GM12878 (cell line): ENCODE measurements at regions not wholly inside any gene's neighbourhood (a gene's known extent, or its start where the extent isn't known, plus 50 kb on each side); places are given as distances from the start of the nearest gene placed in this dataset.
"Not testable (repeated sequence)": the region's sequence is repeated elsewhere in the genome, so short reads cannot be mapped to it uniquely, and the experiment has no call there.

Source experiments
- ATAC-seq: fragments of 200-7000 bp; cut with Tn5 transposase; 3 replicates; pipeline ENCODE4 v1.9.1; 2020; ENCODE audit warnings: mild to moderate bottlenecking, moderate library complexity
- BruUV-seq: library from RNA; stranded (reverse); fragments of 400-500 nt; replicated peaks from 2 replicates; lab custom pipeline; 2021; lab: Mats Ljungman, UMichigan
- CTCF ChIA-PET: fragments of 300-600 bp; sonication (Branson Sonifier 250); formaldehyde crosslinking; extraction: SDS; loops from one replicate; lab custom pipeline; 2021; ENCODE audit warnings: inconsistent platforms; lab: Yijun Ruan, JAX
- POLR2A ChIA-PET: fragments of 350-600 bp; formaldehyde crosslinking; extraction: SDS; loops from one replicate; lab custom pipeline; 2021; ENCODE audit warnings: inconsistent platforms; lab: Charles Lee
- RAD21 ChIA-PET: fragments of 300-600 bp; sonication (Branson Sonifier 250); formaldehyde crosslinking; loops from one replicate; lab custom pipeline; 2023; ENCODE audit warnings: antibody characterized with exemption; ENCODE audit not compliant: unreplicated experiment; lab: Charles Lee
- SMC1A ChIA-PET: fragments of 300-600 bp; sonication (Branson Sonifier 250); formaldehyde crosslinking; loops from one replicate; lab custom pipeline; 2023; ENCODE audit not compliant: unreplicated experiment, uncharacterized antibody; lab: Charles Lee
- DNase-seq: peaks from one replicate; pipeline ENCODE4 v3.0.0-alpha.2; 2011; ENCODE audit warnings: low read depth, low spot score
- FAIRE-seq: peaks from 3 replicates; lab custom pipeline; 2011; peaks lifted over from hg19 to GRCh38; lab: Jason Lieb, UNC
- H2AFZ ChIP-seq: 2 replicates; pipeline ENCODE4 v1.6.0; 2011; ENCODE audit warnings: low read depth, low read length, control low read depth; ENCODE audit not compliant: control insufficient read depth
- H3K27ac ChIP-seq: 2 replicates; pipeline ENCODE4 v1.5.1; 2011; ENCODE audit warnings: control low read depth; ENCODE audit not compliant: control insufficient read depth, insufficient read depth
- H3K27me3 ChIP-seq, 2 experiments: replicated peaks in 1 of 2; 2 replicates each; pipeline versions ENCODE4 v1.6.0 to v1.6.1; 2011; ENCODE audit warnings: low read length in 1 of 2; ENCODE audit not compliant: control insufficient read depth in 2 of 2, insufficient read depth in 2 of 2
- H3K36me3 ChIP-seq, 2 experiments: 2 replicates each; pipeline ENCODE4 v1.5.1; 2011; ENCODE audit warnings: low read length in 1 of 2; ENCODE audit not compliant: control insufficient read depth in 2 of 2, insufficient read depth in 2 of 2
- H3K4me1 ChIP-seq: 2 replicates; pipeline ENCODE4 v1.6.1; 2011; ENCODE audit warnings: mild to moderate bottlenecking, low read length, moderate library complexity, mixed read lengths; ENCODE audit not compliant: control insufficient read depth, insufficient read depth
- H3K4me2 ChIP-seq: 2 replicates; pipeline ENCODE4 v1.6.0; 2011; ENCODE audit warnings: control low read depth; ENCODE audit not compliant: control insufficient read depth, insufficient read depth
- H3K4me3 ChIP-seq: fragments of 200-600 bp; sonication (generic); 2 replicates; pipeline ENCODE4 v1.5.1; 2016
- H3K79me2 ChIP-seq: 2 replicates; pipeline ENCODE4 v1.6.0; 2011; ENCODE audit warnings: low read length; ENCODE audit not compliant: control insufficient read depth, insufficient read depth
- H3K9ac ChIP-seq: 2 replicates; pipeline ENCODE4 v1.8.0; 2011; ENCODE audit warnings: low read length, control low read depth, mixed read lengths; ENCODE audit not compliant: control insufficient read depth, insufficient read depth
- H3K9me3 ChIP-seq: replicated peaks from 3 replicates; pipeline ENCODE4 v1.5.1; 2011; ENCODE audit warnings: mild to moderate bottlenecking, low read length; ENCODE audit not compliant: control insufficient read depth, insufficient read depth
- H4K20me1 ChIP-seq: 2 replicates; pipeline ENCODE4 v1.6.0; 2011; ENCODE audit not compliant: control insufficient read depth, insufficient read depth
- CBX3 ChIP-seq: fragments of 200-600 bp; sonication (generic); IDR thresholded peaks from 2 replicates; pipeline ENCODE4 v1.6.1; 2016; ENCODE audit warnings: low read depth, borderline replicate concordance
- CTCF ChIP-seq, 3 experiments: IDR thresholded peaks in 2 of 3; conservative IDR thresholded peaks in 1 of 3; 2 replicates each; pipeline ENCODE4 v1.5.1; 2011; ENCODE audit warnings: low read depth in 3 of 3, low read length in 3 of 3, mild to moderate bottlenecking in 3 of 3, control low read depth in 2 of 3, moderate library complexity in 2 of 3, inconsistent platforms in 1 of 3, mixed read lengths in 1 of 3; ENCODE audit not compliant: control insufficient read depth in 2 of 3, insufficient read depth in 1 of 3; ENCODE audit errors: extremely low read depth in 1 of 3
- EGR1 ChIP-seq, 2 experiments: IDR thresholded peaks; 1 replicate in 1 of 2; 2 replicates in 1 of 2; pipeline ENCODE4 v1.6.1; 2011 to 2012; ENCODE audit warnings: low read depth in 2 of 2, low read length in 2 of 2, borderline replicate concordance in 1 of 2, mild to moderate bottlenecking in 1 of 2, moderate library complexity in 1 of 2
- NKRF ChIP-seq: fragments of 450-650 bp; conservative IDR thresholded peaks from 2 replicates; pipeline ENCODE4 v1.6.1; 2017; ENCODE audit warnings: mild to moderate bottlenecking, moderate library complexity
- RAD21 ChIP-seq: IDR thresholded peaks from 2 replicates; pipeline ENCODE4 v1.6.1; 2011; ENCODE audit warnings: mild to moderate bottlenecking, low read depth, low read length, moderate library complexity; ENCODE audit not compliant: insufficient read depth
- RBBP5 ChIP-seq: fragments of 200-600 bp; sonication (generic); conservative IDR thresholded peaks from 2 replicates; pipeline ENCODE4 v1.6.1; 2016
- SUZ12 ChIP-seq: fragments of 200-600 bp; sonication (generic); IDR thresholded peaks from one replicate; pipeline ENCODE4 v1.6.1; 2018; ENCODE audit warnings: antibody characterized with exemption, mild to moderate bottlenecking; ENCODE audit not compliant: unreplicated experiment
- TCF7 ChIP-seq: IDR thresholded peaks from 2 replicates; pipeline ENCODE4 v1.6.1; 2014; ENCODE audit warnings: antibody characterized with exemption, borderline replicate concordance
- WGBS: methylation state at CpG from one replicate; pipeline ENCODE4 v1.1.6; 2016; ENCODE audit warnings: low lambda C conversion rate; ENCODE audit not compliant: insufficient replicate concordance, insufficient coverage; ENCODE audit errors: missing lambda C conversion rate; 5-methylcytosine and 5-hydroxymethylcytosine counted together
- in situ Hi-C: fragments of 300-500 bp; cut with MboI; formaldehyde crosslinking; loops from 9 replicates; pipeline ENCODE4 v1.14.3; 2018; ENCODE audit warnings: mixed read lengths
- intact Hi-C: fragments of 100-400 bp; cut with micrococcal nuclease; formaldehyde crosslinking; loops from one replicate; pipeline ENCODE4 v1.14.2; 2022; ENCODE audit not compliant: unreplicated experiment

- in situ Hi-C loops (no loop called here), intact Hi-C loops (no loop called here)
- Histone ChIP-seq H2AFZ (no peak overlapping the region), H3K4me3 (no peak overlapping the region), H3K4me2 (no peak overlapping the region), H3K79me2 (no peaks in the 10 kb centered on the region), H4K20me1 (no peaks in the 10 kb centered on the region), H3K27me3 (no peaks in the 10 kb centered on the region), H3K27ac (no peak overlapping the region), H3K36me3 (no peaks in the 10 kb centered on the region), H3K4me1 (no peaks in the 10 kb centered on the region), H3K9me3 (no peaks in the 10 kb centered on the region), H3K9ac (no peak overlapping the region)
- FAIRE-seq = no peak
- SMC1A ChIA-PET = interaction anchor here (1.1 kb wide), 1 partner anchor 691 kb away, joined by 3 read pairs; no protein-coding TSS in a partner anchor
- WGBS = 49% methylated on average over 5 of the region's 5 CpGs
- no TSS peak for BruUV-seq
- no peak for DNase-seq
- RAD21 ChIA-PET = interaction anchor here (0.9 kb wide), 1 partner anchor 691 kb away, joined by 3 read pairs; no protein-coding TSS in a partner anchor
- POLR2A ChIA-PET = no interaction called here
- TF ChIP-seq CBX3 (no peak), SUZ12 (no peak), EGR1 (IDR thresholded peaks at IDR 0.05; ENCODE audit: borderline replicate concordance in 1 of 2, low read depth in 2 of 2, low read length in 2 of 2) (no peak), TCF7 (no peak), NKRF (no peak), RBBP5 (no peak), CTCF (IDR thresholded peaks at IDR 0.05 in 2 of 3, conservative IDR thresholded peaks at IDR 0.05 in 1 of 3; ENCODE audit: control insufficient read depth in 2 of 3, extremely low read depth in 1 of 3, insufficient read depth in 1 of 3, low read depth in 3 of 3, low read length in 3 of 3) (peak in 1 of 3 experiments; percentile 24; a peak in 3 of 6 replicates), RAD21 (peak; percentile 39; the same call in 1 of the 2 replicates)
- CTCF ChIA-PET = interaction anchor here (0.9 kb wide), 1 partner anchor 691 kb away, joined by 6 read pairs; no protein-coding TSS in a partner anchor
- ATAC-seq = peak; percentile 52
Observed at GRCh38 chr7:49099587-49100326, 175.4 kb downstream of the CDC14C start.

GRCh38 chr7:49100908-49101740 lies 176.8 kb downstream of the CDC14C start:
- RAD21 ChIA-PET, SMC1A ChIA-PET, FAIRE-seq, H3K36me3 ChIP-seq, H3K9ac ChIP-seq, H3K4me3 ChIP-seq, H3K79me2 ChIP-seq, DNase-seq, H3K4me1 ChIP-seq, H3K27me3 ChIP-seq, intact Hi-C loops, CTCF ChIA-PET, H4K20me1 ChIP-seq, H3K27ac ChIP-seq, H2AFZ ChIP-seq, H3K4me2 ChIP-seq, POLR2A ChIA-PET, H3K9me3 ChIP-seq, ATAC-seq, in situ Hi-C loops, BruUV-seq: not testable (repeated sequence)
- 1% methylated on average over 8 of the region's 8 CpGs for WGBS
